Lower leg skin (tissue), 4 donors: ENCODE measurements at regions not wholly inside any gene's neighbourhood (a gene's known extent, or its start where the extent isn't known, plus 50 kb on each side); places are given as distances from the start of the nearest gene placed in this dataset.

Source experiments
- DNase-seq, 2 donors: peaks; one replicate each; pipeline ENCODE4 v3.0.0-alpha.2; 2019; ENCODE audit warnings: low spot score in 2 of 2
- H3K4me3 ChIP-seq: fragments of 200-600 bp; sonication (generic); 2 replicates; pipeline ENCODE4 v1.5.1; 2017; ENCODE audit warnings: mild to moderate bottlenecking, low read depth; ENCODE audit not compliant: poor library complexity, severe bottlenecking
- POLR2A ChIP-seq, 2 donors: fragments of 450-650 bp; IDR thresholded peaks; one replicate each; pipeline ENCODE4 v1.6.1; 2016 to 2017; ENCODE audit warnings: antibody characterized with exemption in 2 of 2, mild to moderate bottlenecking in 1 of 2, moderate library complexity in 1 of 2
- WGBS, 2 donors: methylation state at CpG; one replicate each; pipeline ENCODE4 v1.1.5; 2018; 5-methylcytosine and 5-hydroxymethylcytosine counted together
- intact Hi-C: fragments of 100-400 bp; cut with DNase I; formaldehyde crosslinking; loops from one replicate; pipeline ENCODE4 v1.15.0; 2023; ENCODE audit warnings: low total_unique reads
- TF ChIP-seq, protein P1 (sequence below), 3 donors: fragments of 450-650 bp; IDR thresholded peaks; one replicate each; pipeline ENCODE4 v1.5.1; 2016; ENCODE audit warnings: antibody characterized with exemption in 3 of 3, mild to moderate bottlenecking in 3 of 3, moderate library complexity in 2 of 3

DNA sequence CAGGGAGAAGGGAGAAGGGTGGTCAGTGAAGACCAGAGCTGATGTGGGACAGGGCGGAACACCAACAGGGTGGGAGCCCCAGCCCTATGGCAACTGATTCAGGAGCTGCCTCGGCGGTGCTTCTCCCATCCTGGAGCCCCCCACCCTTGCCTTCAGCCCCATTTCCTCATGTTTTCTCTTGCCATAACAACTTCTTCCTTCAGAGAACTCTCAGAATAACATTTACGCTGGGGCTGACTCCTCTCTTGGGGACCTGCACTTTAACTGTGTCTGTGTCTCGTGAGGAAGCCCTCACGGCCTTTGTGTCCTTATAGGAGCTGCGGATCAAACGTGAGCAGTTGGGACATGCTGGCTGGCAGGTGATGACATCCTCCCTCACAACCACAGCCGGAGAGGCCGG, 116.4 kb upstream of the SNTG2 start:
- WGBS, 2 donors = 57 to 68% methylated on average over 10 of the region's 10 CpGs

DNA sequence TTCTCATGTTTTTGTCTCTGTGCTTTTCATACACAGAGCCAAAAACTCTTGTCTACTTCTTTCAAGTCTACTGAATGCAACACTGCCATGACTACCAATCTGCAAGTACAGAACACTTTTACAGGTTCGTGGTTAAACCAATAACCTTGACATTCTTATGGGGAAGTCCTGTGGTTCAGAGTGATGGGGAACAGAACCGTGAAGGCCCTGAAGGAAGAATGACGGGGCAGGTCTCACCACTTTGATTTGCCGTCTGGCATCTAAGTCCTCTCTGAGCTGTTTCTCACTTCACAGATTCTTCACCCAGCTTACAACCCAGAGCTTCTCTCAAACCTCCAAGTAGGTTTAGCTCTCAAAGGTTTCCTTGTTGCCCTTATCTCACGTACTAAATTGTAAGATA, 117.5 kb upstream of the SNTG2 start:
- DNase-seq = no peak
- no peak overlapping the region for H3K4me3 ChIP-seq
- no peak for TF ChIP-seq POLR2A (IDR thresholded peaks at IDR 0.05)
- TF ChIP-seq, protein P1, sequence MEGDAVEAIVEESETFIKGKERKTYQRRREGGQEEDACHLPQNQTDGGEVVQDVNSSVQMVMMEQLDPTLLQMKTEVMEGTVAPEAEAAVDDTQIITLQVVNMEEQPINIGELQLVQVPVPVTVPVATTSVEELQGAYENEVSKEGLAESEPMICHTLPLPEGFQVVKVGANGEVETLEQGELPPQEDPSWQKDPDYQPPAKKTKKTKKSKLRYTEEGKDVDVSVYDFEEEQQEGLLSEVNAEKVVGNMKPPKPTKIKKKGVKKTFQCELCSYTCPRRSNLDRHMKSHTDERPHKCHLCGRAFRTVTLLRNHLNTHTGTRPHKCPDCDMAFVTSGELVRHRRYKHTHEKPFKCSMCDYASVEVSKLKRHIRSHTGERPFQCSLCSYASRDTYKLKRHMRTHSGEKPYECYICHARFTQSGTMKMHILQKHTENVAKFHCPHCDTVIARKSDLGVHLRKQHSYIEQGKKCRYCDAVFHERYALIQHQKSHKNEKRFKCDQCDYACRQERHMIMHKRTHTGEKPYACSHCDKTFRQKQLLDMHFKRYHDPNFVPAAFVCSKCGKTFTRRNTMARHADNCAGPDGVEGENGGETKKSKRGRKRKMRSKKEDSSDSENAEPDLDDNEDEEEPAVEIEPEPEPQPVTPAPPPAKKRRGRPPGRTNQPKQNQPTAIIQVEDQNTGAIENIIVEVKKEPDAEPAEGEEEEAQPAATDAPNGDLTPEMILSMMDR (IDR thresholded peaks at IDR 0.05) = no peak
- intact Hi-C loops = no loop called here
- 82 to 87% methylated on average over 5 of the region's 5 CpGs for WGBS, 2 donors

More for the DNA sequence above, 116.4 kb upstream of the SNTG2 start:
- TF ChIP-seq, protein P1 (IDR thresholded peaks at IDR 0.05) = no peak
- no peak for TF ChIP-seq POLR2A (IDR thresholded peaks at IDR 0.05)
- DNase-seq = peak in 1 of 2 donors; percentile 7
- no peak overlapping the region for H3K4me3 ChIP-seq
- intact Hi-C loops = no loop called here

DNA sequence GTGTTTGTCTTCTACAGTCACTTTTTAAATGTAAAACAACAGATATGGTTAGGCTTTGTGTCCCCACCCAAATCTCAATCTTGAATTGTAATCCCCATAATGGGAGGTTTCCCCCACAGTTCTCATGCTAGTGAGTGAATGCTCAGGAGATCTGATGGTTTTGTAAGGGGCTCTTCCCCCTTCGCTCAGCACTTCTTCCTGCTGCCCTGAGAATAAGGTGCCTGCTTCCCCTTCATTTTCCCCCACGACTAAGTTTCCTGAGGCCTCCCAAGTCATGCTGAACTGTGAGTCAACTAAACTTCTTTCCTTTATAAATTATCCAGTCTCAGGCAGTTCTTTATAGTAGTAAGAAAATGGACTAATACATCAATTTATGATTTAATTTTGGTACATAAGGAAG, 118.0 kb upstream of the SNTG2 start:
- no peak overlapping the region for H3K4me3 ChIP-seq
- TF ChIP-seq, protein P1 (IDR thresholded peaks at IDR 0.05) = no peak
- TF ChIP-seq POLR2A (IDR thresholded peaks at IDR 0.05) = no peak
- 72 to 74% methylated on average over 2 of the region's 2 CpGs for WGBS, 2 donors
- DNase-seq = no peak
- intact Hi-C loops = no loop called here

GRCh38 chr2:831622-832021, 119.0 kb upstream of the SNTG2 start:
- 34 to 43% methylated on average over 5 of the region's 5 CpGs for WGBS, 2 donors
- no peak for DNase-seq
- intact Hi-C loops = no loop called here
- no peak for TF ChIP-seq POLR2A (IDR thresholded peaks at IDR 0.05)
- H3K4me3 ChIP-seq = no peak overlapping the region

- TF ChIP-seq, protein P1 (IDR thresholded peaks at IDR 0.05) = no peak
- TF ChIP-seq POLR2A (IDR thresholded peaks at IDR 0.05) = no peak
- no peak for DNase-seq
- WGBS, 2 donors = 88 to 92% methylated on average over 8 of the region's 8 CpGs
- intact Hi-C loops = no loop called here
- H3K4me3 ChIP-seq = no peak overlapping the region
Observed at GRCh38 chr2:831225-831536, 119.5 kb upstream of the SNTG2 start.

DNA sequence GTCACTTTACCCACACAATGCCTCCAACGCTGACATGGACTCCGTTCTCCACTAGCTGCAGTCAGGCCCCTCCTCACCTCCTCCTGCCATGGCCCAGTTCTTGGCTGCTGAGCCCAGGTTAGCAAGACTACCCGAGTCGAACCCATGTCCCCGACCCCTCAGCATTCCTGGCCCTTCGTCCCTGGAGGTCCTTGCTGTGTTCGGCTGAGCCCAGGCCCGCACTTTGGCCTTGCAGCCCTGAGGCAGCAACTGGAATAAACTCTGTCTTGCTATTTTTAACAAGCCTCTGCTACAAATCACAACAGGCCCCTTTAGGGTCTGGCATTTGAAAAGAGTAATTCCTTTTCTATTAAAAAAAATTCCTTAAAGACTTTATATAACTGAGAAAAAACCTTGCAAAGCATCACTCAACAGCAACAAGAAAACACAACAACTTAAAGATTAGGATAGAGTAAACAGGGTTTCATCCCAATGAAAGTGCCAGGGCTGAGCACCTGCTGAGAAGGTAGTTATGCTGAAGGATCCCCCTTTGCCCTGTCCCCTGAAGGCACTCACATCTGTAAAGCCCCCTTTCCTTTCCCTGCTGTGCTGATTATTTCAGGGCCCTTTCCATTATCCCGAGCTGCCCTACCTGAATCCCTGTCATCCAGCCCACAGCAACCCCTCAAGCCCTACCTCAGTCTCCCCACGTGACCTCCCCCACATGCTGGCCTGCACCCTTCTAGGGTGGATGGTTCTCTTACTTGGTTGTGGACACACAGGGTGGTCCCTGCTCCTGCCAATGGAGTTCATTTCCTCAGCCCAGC, 120.0 kb upstream of the SNTG2 start:
- WGBS, 2 donors = 57 to 74% methylated on average over 10 of the region's 10 CpGs
- TF ChIP-seq POLR2A (IDR thresholded peaks at IDR 0.05) = no peak
- TF ChIP-seq, protein P1 (IDR thresholded peaks at IDR 0.05) = no peak
- intact Hi-C loops = no loop called here
- DNase-seq = no peak
- H3K4me3 ChIP-seq = no peak overlapping the region
